HL-60 (cell line): ENCODE measurements at regions not wholly inside any gene's neighbourhood (a gene's known extent, or its start where the extent isn't known, plus 50 kb on each side); places are given as distances from the start of the nearest gene placed in this dataset.

Experiments used
- DNase-seq, 2 experiments: peaks; one replicate each; pipeline ENCODE4 v3.0.0-alpha.2; 2010 to 2020; ENCODE audit warnings: low read depth in 1 of 2, low spot score in 1 of 2
- H3K27ac ChIP-seq: fragments of 250-450 bp; sonication (Bioruptor Pico); replicated peaks from 2 replicates; pipeline ENCODE4 v1.5.1; 2020; ENCODE audit warnings: mild to moderate bottlenecking, moderate library complexity
- H3K27me3 ChIP-seq: fragments of 250-450 bp; sonication (Bioruptor Pico); 2 replicates; pipeline ENCODE4 v1.5.1; 2021; ENCODE audit warnings: mild to moderate bottlenecking, moderate library complexity; ENCODE audit not compliant: insufficient read depth, poor library complexity, severe bottlenecking
- H3K4me3 ChIP-seq: replicated peaks from 2 replicates; pipeline ENCODE4 v1.5.1; 2011; ENCODE audit warnings: mild to moderate bottlenecking, control low read depth, low read length; ENCODE audit not compliant: insufficient read depth
- GABPA ChIP-seq: IDR thresholded peaks from 2 replicates; pipeline ENCODE4 v1.6.1; 2012; ENCODE audit warnings: low read depth
- POLR2AphosphoS5 ChIP-seq: IDR thresholded peaks from 2 replicates; pipeline ENCODE4 v1.6.1; 2012; ENCODE audit warnings: low read depth
- SPI1 ChIP-seq: IDR thresholded peaks from 2 replicates; pipeline ENCODE4 v1.6.1; 2012; ENCODE audit warnings: low read depth, mild to moderate bottlenecking, borderline replicate concordance
- TF ChIP-seq, protein P1 (sequence below): IDR thresholded peaks from 2 replicates; pipeline ENCODE4 v1.6.1; 2012; ENCODE audit warnings: low read depth; ENCODE audit not compliant: insufficient replicate concordance
- TF ChIP-seq, protein P2 (sequence below): IDR thresholded peaks from one replicate; pipeline ENCODE4 v1.5.1; 2011; ENCODE audit warnings: low read length, control low read depth, inconsistent platforms; ENCODE audit not compliant: insufficient read depth

DNA sequence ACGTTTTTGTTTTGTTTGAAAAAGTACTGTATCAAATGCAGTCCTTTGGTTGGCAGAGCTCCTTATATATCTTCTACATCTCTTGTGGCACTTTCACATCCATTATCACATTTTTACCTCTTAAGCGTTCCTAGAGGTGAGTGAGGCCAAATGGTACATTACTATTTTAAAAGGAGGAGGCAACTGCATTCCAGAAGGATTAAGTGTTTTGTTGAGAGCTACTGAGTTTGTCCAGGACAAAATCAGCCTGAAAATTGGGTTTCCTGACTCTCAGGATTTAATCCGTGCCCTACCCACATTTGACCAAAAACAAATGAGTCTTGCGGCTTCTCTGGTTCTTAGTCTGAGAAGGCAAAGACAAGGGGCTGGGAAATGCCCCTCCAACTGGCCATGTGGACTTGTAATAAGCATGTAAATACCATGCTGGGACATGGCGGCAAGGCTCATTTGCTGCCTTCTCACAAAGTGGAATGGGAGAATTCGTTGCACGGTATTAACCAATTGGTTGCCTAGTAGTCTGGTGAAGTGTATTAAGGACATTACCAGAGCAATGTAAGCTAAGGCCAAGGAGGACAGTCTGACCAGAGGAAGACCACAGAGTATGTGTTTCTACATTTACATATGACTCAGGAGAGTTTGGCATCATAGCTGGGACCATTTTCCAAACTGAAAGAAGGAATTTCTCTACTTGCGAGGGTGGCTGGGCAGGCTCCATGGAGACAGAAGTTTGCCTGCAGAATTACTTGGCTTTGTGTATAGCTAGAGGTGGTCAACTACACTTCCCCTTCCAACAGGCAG is 175.8 kb upstream of the PLXNC1 start:
- Histone ChIP-seq H3K27me3 (no peaks in the 10 kb centered on the region), H3K27ac (no peak overlapping the region), H3K4me3 (no peak overlapping the region)
- TF ChIP-seq POLR2AphosphoS5 (no peak), GABPA (no peak), SPI1 (no peak)
- TF ChIP-seq, protein P1, sequence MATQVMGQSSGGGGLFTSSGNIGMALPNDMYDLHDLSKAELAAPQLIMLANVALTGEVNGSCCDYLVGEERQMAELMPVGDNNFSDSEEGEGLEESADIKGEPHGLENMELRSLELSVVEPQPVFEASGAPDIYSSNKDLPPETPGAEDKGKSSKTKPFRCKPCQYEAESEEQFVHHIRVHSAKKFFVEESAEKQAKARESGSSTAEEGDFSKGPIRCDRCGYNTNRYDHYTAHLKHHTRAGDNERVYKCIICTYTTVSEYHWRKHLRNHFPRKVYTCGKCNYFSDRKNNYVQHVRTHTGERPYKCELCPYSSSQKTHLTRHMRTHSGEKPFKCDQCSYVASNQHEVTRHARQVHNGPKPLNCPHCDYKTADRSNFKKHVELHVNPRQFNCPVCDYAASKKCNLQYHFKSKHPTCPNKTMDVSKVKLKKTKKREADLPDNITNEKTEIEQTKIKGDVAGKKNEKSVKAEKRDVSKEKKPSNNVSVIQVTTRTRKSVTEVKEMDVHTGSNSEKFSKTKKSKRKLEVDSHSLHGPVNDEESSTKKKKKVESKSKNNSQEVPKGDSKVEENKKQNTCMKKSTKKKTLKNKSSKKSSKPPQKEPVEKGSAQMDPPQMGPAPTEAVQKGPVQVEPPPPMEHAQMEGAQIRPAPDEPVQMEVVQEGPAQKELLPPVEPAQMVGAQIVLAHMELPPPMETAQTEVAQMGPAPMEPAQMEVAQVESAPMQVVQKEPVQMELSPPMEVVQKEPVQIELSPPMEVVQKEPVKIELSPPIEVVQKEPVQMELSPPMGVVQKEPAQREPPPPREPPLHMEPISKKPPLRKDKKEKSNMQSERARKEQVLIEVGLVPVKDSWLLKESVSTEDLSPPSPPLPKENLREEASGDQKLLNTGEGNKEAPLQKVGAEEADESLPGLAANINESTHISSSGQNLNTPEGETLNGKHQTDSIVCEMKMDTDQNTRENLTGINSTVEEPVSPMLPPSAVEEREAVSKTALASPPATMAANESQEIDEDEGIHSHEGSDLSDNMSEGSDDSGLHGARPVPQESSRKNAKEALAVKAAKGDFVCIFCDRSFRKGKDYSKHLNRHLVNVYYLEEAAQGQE, result no peak
- TF ChIP-seq, protein P2, sequence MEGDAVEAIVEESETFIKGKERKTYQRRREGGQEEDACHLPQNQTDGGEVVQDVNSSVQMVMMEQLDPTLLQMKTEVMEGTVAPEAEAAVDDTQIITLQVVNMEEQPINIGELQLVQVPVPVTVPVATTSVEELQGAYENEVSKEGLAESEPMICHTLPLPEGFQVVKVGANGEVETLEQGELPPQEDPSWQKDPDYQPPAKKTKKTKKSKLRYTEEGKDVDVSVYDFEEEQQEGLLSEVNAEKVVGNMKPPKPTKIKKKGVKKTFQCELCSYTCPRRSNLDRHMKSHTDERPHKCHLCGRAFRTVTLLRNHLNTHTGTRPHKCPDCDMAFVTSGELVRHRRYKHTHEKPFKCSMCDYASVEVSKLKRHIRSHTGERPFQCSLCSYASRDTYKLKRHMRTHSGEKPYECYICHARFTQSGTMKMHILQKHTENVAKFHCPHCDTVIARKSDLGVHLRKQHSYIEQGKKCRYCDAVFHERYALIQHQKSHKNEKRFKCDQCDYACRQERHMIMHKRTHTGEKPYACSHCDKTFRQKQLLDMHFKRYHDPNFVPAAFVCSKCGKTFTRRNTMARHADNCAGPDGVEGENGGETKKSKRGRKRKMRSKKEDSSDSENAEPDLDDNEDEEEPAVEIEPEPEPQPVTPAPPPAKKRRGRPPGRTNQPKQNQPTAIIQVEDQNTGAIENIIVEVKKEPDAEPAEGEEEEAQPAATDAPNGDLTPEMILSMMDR, result no peak
- no peak for DNase-seq

DNA sequence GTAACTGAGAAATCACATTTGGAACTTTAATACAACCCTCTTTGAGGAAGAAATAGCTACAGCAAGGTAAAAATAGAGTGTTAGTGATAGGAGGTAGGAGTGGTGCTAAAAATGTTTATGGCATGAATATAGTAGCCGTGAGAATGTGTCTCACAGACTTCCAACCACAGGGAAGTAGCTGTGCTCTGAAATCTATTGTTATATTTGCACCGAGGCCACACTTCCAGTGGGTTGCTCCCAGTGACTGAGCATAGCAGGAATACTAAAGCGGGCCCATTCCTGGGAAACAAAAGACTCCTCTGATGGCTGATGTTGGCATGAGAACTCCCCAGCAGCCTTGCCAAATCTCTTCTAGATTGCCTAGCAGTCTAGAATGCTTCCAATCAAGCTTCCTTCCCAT is 174.1 kb upstream of the PLXNC1 start:
- Histone ChIP-seq H3K27me3 (no peaks in the 10 kb centered on the region), H3K27ac (no peak overlapping the region), H3K4me3 (no peak overlapping the region)
- no peak for DNase-seq
- TF ChIP-seq SPI1 (no peak), POLR2AphosphoS5 (no peak)

DNA sequence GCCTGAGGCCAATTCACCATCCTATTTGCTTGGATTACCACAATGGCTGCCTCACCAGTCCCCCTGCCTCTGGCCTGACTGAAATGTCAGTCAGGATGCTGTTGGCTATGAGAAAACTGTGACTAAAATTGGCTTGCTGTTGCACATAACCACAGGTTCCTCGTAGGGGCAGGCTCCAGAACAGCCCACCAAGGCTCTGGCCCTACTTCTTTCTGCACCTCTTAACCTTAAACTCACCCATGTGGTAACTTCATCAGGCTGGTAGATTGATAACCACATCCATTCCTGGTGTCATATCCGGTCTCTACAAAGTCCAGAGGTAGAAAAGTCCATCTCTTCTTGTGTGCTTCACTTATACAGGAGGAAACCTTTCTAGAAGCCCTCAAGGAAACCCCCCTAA is 172.4 kb upstream of the PLXNC1 start:
- DNase-seq, result no peak
- H3K27me3 ChIP-seq, result no peaks in the 10 kb centered on the region
- no peak for TF ChIP-seq SPI1
- TF ChIP-seq GABPA, result no peak
- TF ChIP-seq POLR2AphosphoS5, result no peak
- TF ChIP-seq, protein P2, result no peak
- TF ChIP-seq, protein P1, result no peak
- no peak overlapping the region for H3K27ac ChIP-seq
- no peak overlapping the region for H3K4me3 ChIP-seq

DNA sequence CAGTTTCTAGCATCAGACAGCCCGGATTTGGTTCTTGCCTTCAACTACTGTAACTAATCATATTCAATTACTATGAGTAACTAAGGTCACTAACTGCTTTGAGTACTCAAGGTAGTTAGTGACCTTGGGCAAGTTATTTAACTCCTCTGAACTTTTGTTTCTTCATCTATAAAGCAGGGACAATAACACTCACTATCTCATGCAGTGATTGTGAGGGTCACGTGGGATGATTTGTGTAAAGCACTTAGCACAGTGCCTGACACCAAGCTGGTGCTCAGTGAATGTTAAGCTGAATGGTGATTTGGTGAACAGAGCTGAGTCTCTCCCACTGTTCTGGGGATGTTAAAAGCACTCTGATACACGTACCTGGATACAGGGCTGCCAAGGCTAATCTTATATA is 171.3 kb upstream of the PLXNC1 start:
- Histone ChIP-seq H3K27me3 (peaks cover 3% of the 10 kb centered on the region), H3K4me3 (no peak overlapping the region), H3K27ac (no peak overlapping the region)
- TF ChIP-seq, protein P1, result no peak
- TF ChIP-seq POLR2AphosphoS5, result no peak
- no peak for DNase-seq
